ENCODE measurements at regions not wholly inside any gene's neighbourhood (a gene's known extent, or its start where the extent isn't known, plus 50 kb on each side); places are given as distances from the start of the nearest gene placed in this dataset.
"Not testable (repeated sequence)": the region's sequence is repeated elsewhere in the genome, so short reads cannot be mapped to it uniquely, and the experiment has no call there.

DNA sequence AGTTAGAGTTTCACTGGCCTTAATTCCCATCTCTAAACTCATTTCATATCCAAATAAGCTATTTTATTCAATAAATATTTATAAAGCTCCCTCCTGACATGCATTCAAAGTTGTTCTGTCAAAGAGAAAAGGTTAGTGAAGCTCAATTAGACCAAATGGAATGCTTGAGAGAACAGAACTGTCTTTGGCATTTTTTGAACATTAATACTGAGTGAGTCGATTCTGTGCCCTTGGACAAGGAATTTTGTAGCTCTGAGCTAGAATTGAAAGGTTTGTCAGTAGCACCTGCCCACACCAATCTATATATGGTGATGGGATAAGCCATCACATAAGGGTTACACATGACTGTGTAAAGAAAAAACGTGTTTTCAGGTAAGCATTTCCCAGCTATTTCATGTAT, 631.2 kb upstream of the CCNG1 start:
- Histone ChIP-seq H3K4me1 (no peaks in the 10 kb centered on the region), H3K27me3 (no peaks in the 10 kb centered on the region), H3K36me3 (no peaks in the 10 kb centered on the region), H3K27ac (no peak overlapping the region), H3K4me3 (no peak overlapping the region), H3K9me3 (no peaks in the 10 kb centered on the region)
- intact Hi-C loops (cut with DNase I; ENCODE audit: low total_unique reads): no loop called here
- no peak for DNase-seq (ENCODE audit: low spot score in 2 of 2)
- TF ChIP-seq POLR2AphosphoS5 (IDR thresholded peaks at IDR 0.05): no peak
- no peak for TF ChIP-seq POLR2A (IDR thresholded peaks at IDR 0.05)
- TF ChIP-seq, protein P1, sequence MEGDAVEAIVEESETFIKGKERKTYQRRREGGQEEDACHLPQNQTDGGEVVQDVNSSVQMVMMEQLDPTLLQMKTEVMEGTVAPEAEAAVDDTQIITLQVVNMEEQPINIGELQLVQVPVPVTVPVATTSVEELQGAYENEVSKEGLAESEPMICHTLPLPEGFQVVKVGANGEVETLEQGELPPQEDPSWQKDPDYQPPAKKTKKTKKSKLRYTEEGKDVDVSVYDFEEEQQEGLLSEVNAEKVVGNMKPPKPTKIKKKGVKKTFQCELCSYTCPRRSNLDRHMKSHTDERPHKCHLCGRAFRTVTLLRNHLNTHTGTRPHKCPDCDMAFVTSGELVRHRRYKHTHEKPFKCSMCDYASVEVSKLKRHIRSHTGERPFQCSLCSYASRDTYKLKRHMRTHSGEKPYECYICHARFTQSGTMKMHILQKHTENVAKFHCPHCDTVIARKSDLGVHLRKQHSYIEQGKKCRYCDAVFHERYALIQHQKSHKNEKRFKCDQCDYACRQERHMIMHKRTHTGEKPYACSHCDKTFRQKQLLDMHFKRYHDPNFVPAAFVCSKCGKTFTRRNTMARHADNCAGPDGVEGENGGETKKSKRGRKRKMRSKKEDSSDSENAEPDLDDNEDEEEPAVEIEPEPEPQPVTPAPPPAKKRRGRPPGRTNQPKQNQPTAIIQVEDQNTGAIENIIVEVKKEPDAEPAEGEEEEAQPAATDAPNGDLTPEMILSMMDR (IDR thresholded peaks at IDR 0.05): no peak

DNA sequence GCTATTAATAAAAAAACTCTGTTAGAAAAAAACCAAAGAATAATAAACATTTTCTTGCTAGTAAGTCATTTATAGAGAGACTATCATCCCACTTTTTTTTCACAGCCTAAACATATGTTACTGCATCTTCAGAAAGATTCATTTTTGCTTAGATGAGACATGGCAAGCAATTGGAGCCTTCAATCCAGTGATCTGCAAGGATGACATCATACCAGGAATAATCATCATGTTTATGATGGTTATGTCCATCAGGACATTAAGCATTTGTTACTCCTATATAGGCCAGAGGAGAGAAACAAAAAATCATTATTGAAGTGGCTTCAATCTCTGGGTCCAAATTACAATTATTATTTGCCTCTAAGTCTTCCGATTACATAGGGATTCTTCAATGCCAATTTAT, 626.3 kb upstream of the CCNG1 start:
- Histone ChIP-seq H3K4me1 (no peaks in the 10 kb centered on the region), H3K9me3 (no peaks in the 10 kb centered on the region), H3K27me3 (no peaks in the 10 kb centered on the region), H3K4me3 (no peak overlapping the region), H3K27ac (no peak overlapping the region), H3K36me3 (no peaks in the 10 kb centered on the region)
- intact Hi-C loops (cut with DNase I; ENCODE audit: low total_unique reads): no loop called here
- no peak for DNase-seq (ENCODE audit: low spot score in 2 of 2)
- TF ChIP-seq POLR2AphosphoS5 (IDR thresholded peaks at IDR 0.05) (no peak), POLR2A (IDR thresholded peaks at IDR 0.05) (no peak)
- TF ChIP-seq, protein P1 (IDR thresholded peaks at IDR 0.05): no peak

DNA sequence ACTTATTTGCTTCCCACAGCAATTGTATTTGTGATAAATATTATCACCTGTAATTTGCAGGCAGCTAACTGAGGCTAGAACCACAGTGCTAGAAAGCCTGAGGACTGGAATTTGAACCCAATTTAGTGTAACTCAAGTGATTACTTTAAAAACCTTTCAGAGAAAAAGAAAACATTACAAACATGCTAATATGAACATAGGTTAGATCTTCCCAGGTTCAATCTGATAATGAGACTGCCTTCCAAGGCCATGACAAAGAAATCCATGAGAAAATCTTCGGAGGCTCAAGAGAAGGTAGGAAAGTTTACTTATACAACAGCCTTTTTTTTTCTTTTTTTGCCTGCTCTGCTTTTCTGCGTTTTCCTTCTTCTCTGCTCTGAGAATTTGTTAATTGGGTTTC, 620.6 kb upstream of the CCNG1 start:
- H3K4me1 ChIP-seq: no peaks in the 10 kb centered on the region
- intact Hi-C loops (cut with DNase I; ENCODE audit: low total_unique reads): no loop called here
- no peaks in the 10 kb centered on the region for H3K27me3 ChIP-seq
- H3K4me3 ChIP-seq: no peak overlapping the region
- H3K9me3 ChIP-seq: no peaks in the 10 kb centered on the region
- H3K27ac ChIP-seq: no peak overlapping the region
- TF ChIP-seq POLR2AphosphoS5 (IDR thresholded peaks at IDR 0.05): no peak
- no peak for TF ChIP-seq POLR2A (IDR thresholded peaks at IDR 0.05)
- TF ChIP-seq, protein P1 (IDR thresholded peaks at IDR 0.05): no peak
- H3K36me3 ChIP-seq: no peaks in the 10 kb centered on the region
- no peak for DNase-seq (ENCODE audit: low spot score in 2 of 2)

DNA sequence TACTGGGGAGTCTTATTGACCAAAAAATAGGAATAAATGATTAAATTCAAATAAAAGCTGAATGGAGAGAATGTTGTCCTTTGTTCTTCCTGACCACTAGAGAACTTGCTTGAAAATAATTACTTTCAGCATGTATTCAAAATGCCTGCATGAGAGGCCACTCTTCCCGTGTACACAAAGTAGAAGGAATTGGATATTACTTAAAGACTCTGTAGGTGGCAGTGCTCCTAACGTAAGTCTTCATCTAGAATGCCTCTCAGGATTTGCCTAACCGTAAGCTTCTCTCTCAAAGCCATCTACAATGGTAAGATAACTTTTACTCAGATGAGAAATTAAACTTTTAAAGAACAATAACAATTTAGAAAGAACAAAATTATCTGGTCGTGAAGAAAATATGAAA, 620.0 kb upstream of the CCNG1 start:
- H3K27me3 ChIP-seq: no peaks in the 10 kb centered on the region
- H3K4me3 ChIP-seq: no peak overlapping the region
- intact Hi-C loops (cut with DNase I; ENCODE audit: low total_unique reads): no loop called here
- H3K9me3 ChIP-seq: no peaks in the 10 kb centered on the region
- DNase-seq (ENCODE audit: low spot score in 2 of 2): no peak
- no peaks in the 10 kb centered on the region for H3K4me1 ChIP-seq
- H3K36me3 ChIP-seq: no peaks in the 10 kb centered on the region
- no peak overlapping the region for H3K27ac ChIP-seq
- TF ChIP-seq POLR2A (IDR thresholded peaks at IDR 0.05): no peak
- TF ChIP-seq, protein P1 (IDR thresholded peaks at IDR 0.05): no peak
- no peak for TF ChIP-seq POLR2AphosphoS5 (IDR thresholded peaks at IDR 0.05)

DNA sequence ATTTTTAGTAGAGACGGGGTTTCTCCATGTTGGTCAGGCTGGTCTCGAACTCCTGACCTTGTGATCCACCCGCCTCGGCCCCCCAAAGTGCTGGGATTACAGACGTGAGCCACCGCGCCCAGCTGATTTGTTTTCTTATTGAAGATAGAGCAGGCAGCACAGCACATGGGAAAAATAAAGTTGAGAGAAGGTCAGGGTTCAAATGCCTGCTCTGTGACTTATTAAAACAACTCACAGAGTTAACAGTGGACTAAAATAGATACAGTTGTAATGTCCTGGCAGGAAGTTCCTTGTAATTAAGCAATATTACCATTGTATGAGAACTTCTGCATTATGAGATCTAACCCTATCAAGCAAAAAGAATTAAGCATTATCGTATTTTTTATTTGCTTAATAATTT, 615.7 kb upstream of the CCNG1 start:
- H3K4me3 ChIP-seq; H3K27ac ChIP-seq; DNase-seq (ENCODE audit: low spot score in 2 of 2); H3K9me3 ChIP-seq; H3K36me3 ChIP-seq; intact Hi-C loops (cut with DNase I; ENCODE audit: low total_unique reads); H3K4me1 ChIP-seq; H3K27me3 ChIP-seq: not testable (repeated sequence)

DNA sequence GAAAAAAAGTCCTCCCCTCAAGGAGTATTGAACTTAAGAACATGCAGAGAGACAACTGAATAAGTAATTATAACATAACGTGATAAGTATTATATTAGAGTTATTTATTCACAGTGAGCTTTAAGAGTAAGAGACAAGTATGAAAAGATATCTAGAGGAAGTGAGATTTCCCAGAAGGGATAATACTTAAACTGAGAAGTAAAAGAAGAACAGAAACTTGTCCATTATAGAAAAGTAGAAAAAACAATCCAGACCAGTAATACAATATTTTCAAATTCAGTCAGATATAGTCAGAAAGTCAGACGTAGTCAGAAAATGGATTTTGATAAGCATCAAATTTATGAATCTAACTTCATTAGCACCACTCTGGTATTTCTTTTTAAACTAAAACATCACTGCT, 613.0 kb upstream of the CCNG1 start:
- H3K36me3 ChIP-seq: no peaks in the 10 kb centered on the region
- intact Hi-C loops (cut with DNase I; ENCODE audit: low total_unique reads): no loop called here
- no peak overlapping the region for H3K4me3 ChIP-seq
- DNase-seq (ENCODE audit: low spot score in 2 of 2): no peak
- no peak overlapping the region for H3K27ac ChIP-seq
- no peaks in the 10 kb centered on the region for H3K4me1 ChIP-seq
- TF ChIP-seq, protein P1 (IDR thresholded peaks at IDR 0.05): no peak
- TF ChIP-seq POLR2A (IDR thresholded peaks at IDR 0.05): no peak
- no peak for TF ChIP-seq POLR2AphosphoS5 (IDR thresholded peaks at IDR 0.05)
- H3K27me3 ChIP-seq: no peaks in the 10 kb centered on the region
- no peaks in the 10 kb centered on the region for H3K9me3 ChIP-seq

All from breast epithelium (tissue), 4 donors.